Umbilical cord (tissue), 1 donor: ENCODE measurements at regions not wholly inside any gene's neighbourhood (a gene's known extent, or its start where the extent isn't known, plus 50 kb on each side); places are given as distances from the start of the nearest gene placed in this dataset.

Source experiments
- DNase-seq: peaks from one replicate; pipeline ENCODE4 v3.0.0-alpha.2; 2015; ENCODE audit warnings: low spot score

DNA sequence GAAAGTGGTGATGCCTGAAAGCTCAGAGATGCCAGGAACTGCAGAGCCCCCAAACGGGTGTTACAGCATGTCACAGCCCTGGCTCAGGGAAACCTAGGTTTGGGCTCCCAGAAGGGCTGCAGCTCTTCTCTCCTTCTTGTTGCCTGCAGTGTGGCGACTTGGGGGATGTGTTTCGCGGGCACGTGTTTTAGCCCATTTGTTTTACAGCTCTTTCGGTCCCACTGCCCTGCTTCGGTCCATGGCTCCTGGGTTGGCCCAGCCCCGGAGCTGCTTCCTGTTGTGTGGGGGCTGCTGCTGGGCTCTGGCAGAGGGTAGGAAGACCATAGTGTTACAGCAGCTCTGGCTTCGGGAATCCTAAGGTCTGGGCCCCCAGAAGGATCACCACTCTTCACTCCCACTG lies 222.9 kb upstream of the RIOK2 start:
- DNase-seq, result no peak

DNA sequence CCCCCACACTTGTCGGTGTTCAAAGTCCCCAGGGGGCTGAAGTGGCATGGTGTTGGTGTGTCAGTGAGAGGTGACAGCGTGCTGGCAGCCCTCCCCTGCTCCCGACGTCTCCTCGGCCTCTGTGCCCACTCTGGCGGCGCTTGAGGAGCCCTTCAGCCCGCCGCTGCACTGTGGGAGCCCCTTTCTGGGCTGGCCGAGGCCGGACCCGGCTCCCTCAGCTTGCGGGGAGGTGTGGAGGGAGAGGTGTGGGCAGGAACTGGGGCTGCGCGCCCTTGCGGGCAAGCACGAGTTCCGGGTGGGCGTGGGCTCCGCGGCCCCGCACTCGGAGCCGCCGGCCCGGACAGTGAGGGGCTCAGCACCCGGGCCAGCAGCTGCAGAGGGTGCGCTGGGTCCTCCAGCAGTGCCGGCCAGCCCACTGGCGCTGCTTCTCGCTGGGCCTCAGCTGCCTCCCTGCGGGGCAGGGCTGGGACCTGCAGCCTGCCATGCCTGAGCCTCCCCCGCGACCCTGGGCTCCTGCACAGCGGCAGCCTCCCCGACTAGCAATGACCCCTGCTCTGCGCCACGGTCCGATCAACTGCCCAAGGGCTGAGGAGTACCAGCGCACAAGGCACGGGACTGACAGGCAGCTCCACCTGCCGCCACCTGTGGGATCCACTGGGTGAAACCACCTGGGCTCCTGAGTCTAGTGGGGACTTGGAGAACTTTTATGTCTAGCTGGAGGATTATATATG lies 224.1 kb upstream of the RIOK2 start:
- no peak for DNase-seq

DNA sequence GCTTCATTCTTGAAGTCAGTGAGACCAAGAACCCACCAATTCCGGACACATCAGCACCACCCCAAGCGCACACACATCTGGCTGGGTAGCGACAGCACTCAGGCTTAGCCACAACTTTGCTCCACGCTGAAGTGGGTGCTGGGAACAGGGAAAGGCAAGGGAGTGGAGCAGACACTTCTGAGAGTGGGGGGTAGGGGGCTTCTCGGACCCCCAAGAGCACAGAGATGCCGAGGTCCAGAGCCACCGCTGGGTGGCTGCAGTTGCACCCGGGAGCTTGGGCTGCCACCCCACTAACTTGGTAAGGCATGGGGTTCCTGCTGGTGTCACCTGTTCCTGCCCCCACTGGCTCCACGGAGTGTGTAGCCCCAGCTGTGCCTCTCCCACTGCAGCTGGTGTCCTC lies 225.3 kb upstream of the RIOK2 start:
- no peak for DNase-seq

DNA sequence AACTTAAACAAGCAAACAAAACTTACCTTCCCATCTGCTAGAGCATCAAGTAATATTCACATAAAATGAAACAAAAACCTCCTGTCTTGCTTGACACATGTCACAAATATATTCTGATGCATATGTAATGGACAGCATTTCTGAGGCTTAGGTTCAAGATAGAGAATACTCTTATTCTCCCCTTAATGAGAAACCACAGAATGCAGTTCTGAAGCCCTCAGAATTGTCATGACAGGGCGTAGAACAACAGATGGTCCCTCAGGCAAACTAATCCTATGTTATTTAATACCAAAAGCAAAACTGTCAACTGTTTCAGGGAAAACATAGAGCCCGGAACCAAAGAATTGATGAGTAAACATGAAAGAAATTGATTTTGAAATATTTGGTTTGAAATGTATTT lies 229.9 kb upstream of the RIOK2 start:
- no peak for DNase-seq

DNA sequence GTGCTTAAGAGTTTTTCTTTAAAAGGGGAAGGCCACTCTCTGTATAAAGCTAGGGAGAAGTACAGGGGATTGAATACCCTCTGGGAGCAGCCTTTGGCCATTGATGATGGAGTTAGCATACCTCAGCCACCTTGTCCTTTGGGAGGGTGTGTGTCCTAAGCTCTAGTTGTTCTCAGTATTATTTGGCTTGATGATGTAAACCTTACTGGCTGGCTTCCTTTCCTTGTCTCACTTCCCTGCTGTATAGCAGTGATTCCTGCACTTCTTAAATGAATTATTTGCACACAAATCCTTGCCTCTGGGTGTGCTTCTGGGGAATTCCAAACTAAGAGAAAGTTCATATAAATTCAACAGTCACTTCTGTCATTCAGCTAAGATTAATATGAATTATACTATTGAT lies 234.9 kb upstream of the RIOK2 start:
- DNase-seq, result no peak

DNA sequence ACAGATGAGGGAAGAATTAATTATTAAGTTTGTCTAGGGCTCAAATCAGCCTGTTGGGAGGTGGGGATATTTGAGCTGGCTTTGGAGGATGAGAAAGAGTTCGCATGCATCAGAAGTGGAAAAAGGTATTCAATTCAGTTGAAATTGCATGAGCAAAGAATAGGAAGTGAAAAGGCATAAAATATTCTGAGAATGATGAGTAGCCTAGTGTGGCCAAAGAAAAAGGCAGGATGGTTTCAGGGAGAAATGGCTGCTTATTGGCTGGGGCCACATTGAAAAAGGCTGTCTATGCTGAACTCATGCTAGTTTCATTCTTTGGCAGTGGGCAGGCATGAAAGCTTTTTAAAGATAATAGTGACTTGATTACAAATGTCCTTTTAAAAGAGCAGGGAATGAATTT lies 235.4 kb upstream of the RIOK2 start:
- no peak for DNase-seq

DNA sequence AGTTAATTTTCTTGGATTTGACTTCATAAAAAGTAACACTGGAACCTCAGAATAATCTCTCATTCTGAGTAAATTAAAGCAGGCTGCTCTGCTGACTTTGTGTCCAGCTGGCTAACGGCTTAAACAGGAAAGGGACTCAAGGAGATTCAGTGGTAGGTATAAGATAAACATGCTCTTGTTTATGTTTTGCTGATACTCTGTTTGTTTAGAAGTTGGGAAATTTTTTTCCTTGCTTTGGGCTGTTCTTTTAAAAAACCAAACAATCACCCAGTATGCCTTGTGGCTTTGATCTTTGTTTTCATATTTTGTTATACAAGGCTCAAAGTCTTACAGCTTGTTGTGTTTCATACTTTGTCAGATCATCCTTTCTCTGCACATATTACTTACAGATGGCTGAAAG lies 237.6 kb upstream of the RIOK2 start:
- no peak for DNase-seq

DNA sequence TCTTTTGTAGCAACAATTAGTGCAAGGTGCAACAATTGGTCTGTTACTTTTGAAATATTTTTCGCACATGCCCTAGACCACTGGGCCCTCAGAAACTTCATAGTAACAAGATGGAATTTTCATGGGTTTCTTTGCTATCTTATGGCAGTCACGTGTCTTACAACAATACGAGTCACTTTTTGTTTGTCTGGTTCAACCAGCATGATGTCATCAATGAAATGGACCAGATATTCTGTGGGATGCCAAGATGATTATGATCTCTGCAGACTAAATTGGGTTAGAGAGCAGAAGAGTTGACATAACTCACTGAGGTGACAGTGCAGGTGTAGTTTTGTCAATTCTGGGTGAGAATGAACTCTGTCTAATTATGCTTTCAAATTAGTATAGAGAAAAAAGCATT lies 239.6 kb upstream of the RIOK2 start:
- DNase-seq, result no peak

DNA sequence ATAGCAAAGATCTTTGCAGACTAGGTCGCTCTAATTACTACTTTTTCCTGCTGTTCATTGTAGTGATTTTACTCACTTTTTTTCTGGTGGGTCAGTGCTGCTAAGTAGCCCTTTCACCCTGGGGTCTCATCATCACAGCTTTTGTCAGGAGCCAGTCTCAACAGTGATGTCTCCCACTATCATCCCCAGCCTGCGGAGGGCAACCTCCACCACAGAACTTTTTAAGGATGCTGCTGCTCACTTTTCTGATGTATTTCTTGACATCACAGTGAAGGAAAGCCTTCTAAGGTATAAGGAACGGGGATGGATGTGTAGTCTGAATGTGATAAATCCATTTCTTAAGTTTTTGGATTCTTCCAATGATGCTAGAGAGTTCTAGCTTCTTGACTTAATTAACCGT lies 242.5 kb upstream of the RIOK2 start:
- DNase-seq, result no peak

DNA sequence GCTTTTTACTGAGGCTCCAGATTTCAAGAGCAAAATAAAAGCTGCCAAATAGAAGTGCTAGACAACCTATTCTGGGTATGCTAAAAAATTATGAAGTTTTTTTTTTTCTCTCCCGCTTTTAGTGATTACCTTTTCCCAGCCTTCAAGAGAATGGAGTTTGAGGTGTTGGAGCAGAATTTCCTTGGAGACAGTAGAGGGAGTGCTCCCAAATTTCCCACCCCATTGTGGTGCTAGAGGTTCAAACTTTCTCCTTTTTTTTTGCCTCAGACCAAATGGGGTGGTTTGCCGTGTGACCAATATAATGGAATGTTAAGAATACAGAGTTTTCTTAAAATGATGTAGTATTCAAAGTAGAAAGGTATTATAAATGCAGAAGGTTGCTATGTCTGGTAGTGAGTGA lies 244.2 kb upstream of the RIOK2 start:
- DNase-seq, result no peak

DNA sequence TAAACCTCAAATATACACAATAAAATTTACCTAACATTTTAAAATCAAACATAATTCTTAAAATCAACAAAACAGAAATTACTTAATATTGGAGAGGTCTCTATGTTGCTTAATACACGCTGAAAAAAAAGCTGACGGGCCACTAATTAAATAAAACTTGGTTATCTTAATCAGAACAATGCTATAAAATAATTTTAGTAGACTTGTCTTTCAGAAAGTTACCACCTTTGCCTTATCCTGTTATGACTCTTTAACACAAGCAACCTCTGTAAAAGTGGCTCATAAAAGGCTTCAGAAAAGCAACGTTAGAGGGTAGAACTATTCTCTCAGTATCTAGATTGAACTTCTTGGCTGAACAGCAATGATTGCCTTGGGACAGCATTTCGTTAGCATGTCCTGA lies 251.0 kb upstream of the RIOK2 start:
- DNase-seq, result no peak

DNA sequence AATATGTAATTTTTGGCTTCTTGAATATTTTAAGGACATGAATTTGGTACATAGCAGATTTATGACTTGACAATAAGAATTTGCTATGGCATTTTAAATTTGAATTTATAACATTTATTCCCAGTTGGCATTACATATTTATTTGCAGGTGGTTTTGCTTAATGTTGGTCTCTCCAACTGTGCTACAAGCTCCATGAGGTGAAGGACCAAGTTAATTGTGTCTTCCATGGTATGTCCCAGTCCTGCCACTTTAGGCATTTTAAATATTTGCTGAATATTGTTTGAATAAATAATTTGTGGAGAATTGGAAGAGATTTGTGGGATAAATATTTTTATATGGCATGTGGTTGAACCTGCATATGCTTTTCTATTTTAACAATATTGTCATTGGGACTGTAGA lies 253.4 kb upstream of the RIOK2 start:
- DNase-seq, result no peak

DNA sequence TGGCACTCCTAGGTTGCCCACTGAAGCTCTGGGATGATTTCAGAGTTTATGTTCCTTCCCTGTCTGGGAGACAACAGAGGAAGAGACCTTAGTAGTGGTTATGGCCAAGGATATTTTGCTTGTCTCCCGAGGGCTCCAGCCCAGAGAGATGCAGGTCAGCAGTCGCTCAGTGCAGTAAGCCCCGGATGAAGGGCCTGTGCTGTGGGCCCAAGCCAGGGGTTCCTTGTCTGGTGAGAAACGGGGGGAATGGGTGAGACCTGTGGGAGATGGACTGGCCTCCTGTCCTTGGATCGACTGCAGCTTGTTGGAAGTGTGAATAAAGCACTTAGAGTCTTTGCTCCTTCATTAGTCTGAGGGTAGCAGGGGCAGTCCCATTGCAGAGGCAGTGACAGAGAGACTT lies 260.7 kb upstream of the RIOK2 start:
- DNase-seq, result no peak

DNA sequence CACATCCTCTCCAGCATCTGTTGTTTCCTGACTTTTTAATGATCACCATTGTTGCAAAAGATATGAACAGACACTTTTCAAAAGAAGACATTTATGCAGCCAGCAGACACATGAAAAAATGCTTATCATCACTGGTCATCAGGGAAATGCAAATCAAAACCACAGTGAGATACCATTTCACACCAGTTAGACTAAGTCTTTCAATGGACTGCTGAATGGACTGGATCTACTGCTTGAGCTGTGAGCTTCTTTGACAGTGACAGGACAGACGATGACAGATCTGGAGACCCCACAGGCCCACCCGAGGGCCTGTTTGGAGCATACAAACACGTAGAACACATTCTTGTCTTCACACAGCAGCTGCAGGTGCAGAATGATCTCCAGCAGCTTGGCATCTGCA lies 266.1 kb upstream of the RIOK2 start:
- no peak for DNase-seq

DNA sequence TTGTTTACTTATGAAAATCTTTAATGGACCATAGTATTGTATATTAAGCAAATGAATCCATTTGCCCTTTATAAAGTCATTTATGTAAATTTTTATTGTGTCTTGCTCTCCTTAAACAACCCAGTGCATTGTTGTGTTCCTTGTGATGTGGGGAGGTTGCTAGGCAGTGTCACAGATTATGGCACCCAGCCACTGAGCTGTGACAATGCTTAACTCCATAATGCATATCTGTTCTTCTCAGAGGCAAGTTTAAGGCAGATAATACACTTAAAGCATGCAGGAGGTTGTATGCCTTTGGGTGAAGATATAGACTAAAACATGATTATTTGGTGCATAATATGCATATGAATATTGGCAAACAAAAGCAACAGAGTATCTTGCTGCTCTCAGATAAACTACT lies 269.6 kb upstream of the RIOK2 start:
- no peak for DNase-seq

DNA sequence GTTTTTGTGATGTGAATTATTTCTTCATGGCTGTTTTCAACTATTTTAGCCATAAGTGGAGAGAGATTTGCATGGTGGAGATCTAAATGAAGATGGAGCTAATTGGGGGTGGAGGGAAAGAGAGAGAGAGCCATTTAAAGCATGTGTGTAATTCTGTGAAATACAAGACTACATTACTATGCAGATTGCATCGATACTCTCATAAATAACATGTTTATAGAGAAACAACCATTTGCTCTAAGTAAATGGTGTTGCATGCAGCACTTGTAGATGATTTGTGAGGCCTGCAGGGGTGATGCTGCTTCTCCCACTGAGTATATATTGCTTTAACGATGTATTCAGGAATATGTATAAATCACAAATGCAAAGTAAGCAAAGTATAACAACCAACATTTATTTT lies 270.2 kb upstream of the RIOK2 start:
- DNase-seq, result no peak

DNA sequence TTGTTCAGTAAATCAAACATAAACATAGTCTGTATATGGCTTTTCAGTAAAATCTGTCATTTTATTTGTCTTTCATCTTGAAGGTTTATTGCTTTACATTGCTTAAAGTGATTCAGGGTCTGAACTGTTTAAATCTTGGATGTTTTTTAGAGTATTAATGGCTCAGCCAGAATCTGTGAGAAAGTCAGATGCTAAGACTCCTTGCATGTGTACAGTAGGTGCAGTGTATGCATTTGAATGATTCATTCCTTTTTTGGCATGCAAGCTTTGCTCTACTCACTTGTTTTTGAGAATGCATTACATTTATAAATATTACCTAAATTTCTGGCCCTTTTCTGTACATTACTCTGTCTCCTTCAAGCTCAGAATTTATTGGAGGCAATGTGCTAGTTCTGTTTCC lies 271.0 kb upstream of the RIOK2 start:
- DNase-seq, result peak; percentile 68

DNA sequence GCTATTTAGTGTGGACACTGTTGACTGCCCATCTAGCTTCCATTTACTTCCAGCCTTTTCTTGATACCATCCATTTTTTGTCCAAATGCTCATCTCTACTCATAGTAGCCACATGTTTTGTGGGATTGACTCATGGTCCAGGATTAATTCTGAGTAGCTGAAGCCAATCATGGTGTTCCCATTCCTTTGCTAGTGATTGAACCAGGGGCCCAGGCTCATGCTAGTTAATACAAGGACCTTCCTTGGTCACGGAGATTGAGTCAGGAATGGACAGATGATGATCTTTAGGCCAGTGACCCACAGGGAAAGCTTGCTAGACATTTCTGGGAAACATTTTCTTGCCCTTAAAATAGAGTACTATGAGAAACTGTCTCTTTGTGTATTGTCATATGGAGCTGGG lies 272.9 kb upstream of the RIOK2 start:
- no peak for DNase-seq

DNA sequence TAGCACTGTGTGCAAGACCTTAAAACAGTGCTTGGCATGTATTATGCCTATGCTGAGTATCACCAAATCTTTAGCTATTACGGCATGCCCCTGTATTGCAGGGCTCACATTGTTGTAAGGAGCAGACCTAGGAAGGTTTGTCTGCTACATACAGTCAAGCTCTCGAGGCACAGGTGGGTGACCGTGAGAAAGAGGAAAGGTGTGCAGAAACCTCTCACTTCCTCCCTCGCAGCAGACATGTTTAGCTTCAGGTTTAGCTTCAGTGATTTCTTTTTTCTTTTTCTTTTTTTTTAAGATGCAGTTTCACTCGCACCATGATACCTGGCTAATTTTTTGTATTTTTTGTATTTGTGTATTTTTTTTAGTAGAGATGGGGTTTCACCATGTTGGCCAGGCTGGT lies 275.8 kb upstream of the RIOK2 start:
- DNase-seq, result no peak

DNA sequence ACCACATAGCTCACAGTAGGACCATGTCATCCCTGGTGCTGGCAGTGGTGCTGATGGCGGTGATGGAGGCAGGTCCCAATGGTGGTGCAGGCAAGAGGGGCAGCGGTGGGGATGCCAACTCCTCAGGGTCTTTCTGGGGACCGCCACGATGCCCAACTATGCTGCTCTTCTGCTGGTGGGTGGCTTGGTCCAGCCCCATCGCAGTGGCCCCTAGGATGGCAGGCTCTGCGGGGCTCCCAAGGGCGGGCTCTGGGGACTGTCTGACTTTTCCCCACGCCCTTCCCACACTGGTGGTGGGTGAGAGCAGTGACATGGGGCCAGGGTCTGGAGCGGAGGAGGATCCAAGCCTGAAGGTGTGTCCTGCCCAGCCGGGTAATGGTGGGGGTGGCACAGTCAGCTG lies 288.9 kb upstream of the RIOK2 start:
- no peak for DNase-seq

DNA sequence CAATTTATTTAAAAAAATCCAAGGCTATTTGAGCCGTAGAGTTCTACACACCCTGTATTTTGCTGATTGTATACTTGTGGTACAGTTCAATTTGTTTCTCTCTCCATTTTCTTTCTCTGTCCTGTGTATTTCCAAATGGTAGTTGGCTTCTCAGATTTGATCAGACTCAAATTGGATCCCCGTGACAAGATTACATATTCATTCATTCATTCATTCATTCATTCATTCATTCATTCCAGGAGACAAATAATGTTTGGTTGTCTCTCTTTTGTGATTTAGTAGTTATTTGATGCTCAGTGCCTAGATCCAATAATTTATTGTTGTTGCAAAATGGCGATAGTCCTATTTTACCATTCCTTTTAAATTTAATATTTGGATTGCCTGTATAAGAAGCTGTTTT lies 292.8 kb upstream of the RIOK2 start:
- no peak for DNase-seq

DNA sequence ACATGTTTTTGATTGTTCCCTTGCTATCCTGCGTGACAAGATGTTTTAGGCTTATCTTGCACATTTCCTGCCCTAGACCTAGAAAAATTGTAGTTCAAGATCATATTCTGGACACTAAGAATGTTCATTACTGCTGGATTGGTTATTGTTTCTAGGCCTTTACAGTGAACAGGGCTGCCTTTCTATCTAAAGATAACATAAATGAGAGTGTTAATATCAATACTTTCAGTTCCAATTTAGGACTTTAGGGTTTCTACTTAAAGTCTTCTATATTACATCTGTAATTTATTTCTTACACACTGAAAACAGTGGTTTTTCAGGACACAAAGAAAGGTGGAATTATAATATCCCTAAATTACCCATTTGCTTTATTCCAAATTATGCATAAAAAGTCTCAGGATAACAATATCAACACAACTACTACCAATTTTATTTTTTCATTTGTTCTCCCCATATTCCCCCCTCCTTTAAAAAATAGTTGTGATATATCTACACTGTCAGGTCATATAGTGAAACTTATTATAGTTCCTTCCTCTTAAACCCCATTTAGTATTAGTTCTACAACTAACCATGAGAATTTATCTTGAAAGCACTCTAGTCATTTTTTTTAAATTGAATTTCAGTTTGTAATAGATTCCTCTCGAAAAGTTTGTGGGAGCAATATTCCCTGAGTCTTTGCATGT lies 293.9 kb upstream of the RIOK2 start:
- no peak for DNase-seq

DNA sequence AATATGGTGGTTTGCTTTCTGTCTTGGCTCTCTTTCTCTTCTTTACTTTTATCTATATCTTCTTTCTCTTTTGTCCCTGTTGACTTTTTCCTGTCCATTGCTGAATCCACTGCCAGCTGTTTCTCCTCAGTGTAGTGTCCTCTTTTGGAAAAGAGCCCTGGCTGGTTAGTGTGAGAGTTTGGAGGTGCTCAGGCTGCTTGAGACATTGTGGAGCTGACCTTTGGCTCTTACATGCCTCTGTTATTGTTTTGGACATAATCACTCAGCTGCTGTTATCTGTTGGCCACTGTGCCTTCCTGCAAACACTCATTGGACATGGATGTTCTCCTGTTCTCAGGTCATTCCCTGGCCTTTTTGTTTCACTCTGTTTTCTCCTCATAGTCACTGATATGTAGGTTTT lies 295.4 kb upstream of the RIOK2 start:
- no peak for DNase-seq

DNA sequence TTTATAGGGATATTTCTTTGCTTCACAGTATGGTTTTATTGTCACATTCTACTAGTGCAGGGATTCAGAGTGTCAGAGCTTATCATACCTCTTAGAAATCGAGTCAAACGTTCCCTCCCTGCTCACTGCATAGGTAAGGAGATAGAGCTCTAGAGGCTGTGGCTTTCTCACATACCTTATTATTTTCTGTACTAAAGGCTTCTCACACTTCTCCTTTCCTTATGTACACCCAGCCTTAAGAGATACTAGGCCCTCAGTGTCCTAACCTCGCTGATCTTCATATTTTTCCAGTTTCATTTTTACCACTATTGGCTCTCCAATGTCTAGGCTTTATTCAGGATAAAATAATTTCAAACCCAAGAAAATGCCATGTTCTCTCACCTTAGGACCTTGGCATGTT lies 297.3 kb upstream of the RIOK2 start:
- no peak for DNase-seq
